Kasumi-1 (cell line): ENCODE measurements at regions not wholly inside any gene's neighbourhood (a gene's known extent, or its start where the extent isn't known, plus 50 kb on each side); places are given as distances from the start of the nearest gene placed in this dataset.

Experiments used
- DNase-seq, 2 experiments: peaks; one replicate each; lab custom pipeline; 2025; lab: John Stamatoyannopoulos, UW

DNA sequence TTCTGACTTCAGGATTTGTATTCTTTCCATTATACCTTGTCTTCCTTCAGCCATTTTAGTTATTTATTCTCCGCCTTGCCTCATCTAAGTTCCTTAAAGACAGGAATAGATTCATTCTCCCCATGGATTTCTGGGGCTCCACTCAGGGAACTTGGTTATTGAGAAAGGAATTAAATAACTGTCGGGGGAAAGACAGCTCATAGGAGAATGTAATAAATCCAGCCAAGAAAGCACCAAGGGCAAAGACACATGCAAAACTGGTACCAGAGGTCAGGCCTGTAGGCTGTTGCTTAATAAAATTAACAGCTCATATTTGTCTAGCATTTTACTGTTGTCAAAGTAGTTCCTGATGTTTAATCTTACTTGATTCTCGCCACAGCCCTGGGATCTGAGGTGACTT is 357.2 kb downstream of the TMEM38B start:
- DNase-seq: no peak

DNA sequence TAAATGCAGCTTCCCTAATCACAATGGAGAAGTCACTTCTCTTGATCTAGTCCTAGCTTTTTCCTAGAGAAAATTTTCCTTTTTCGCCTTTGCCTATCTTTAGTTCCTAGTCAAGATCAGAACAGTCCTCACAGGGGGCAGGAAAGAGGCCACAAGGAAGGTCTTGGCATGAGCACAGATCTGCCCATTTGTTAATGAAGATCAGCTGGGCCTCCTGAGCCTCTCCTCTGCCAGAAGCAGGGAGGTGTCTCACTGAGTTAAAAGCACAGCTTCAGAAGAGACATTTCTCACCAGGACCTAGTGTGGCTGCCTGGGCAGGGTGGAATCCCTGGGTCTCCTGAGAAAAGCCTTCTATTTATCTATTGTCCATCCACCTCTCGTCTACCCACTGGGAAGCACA is 357.8 kb downstream of the TMEM38B start:
- no peak for DNase-seq

DNA sequence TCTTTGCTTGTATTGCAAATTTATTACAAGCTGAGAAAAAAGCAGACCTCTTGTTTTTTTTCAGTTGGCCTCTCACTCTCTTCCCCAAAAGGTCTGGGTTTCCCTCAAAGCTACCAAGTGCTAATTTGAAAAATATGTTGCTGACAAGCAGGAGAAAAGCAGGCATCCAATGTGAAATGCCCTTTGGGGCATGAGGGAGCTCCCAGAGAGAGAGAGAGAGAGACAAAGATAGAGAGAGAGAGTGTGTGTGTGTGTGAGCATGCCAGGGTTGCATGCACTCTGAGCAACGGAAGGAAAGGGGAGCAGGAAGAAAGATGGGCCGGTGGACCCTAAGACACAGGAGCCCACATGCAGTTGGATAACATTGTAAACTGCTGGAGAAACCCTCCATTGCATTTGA is 358.4 kb downstream of the TMEM38B start:
- DNase-seq: no peak

DNA sequence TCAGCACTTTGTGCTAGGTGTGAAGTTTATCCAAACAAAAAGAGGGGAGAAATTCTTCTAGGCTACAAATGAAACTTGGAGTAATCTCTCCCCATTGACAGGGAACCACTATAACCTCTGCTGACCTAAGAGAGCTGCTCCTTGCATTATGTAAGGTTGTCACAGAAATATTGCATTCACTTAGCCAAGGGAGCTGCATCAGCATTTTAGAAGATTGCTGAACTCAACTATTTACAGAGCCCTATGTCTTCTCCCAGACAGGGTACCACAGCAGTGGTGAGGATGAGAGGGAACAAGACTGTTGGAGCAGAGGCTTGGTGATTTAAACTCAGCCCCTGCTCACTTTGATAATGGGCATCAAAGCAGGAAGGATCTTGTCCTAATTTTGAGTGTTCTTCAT is 362.0 kb downstream of the TMEM38B start:
- no peak for DNase-seq

DNA sequence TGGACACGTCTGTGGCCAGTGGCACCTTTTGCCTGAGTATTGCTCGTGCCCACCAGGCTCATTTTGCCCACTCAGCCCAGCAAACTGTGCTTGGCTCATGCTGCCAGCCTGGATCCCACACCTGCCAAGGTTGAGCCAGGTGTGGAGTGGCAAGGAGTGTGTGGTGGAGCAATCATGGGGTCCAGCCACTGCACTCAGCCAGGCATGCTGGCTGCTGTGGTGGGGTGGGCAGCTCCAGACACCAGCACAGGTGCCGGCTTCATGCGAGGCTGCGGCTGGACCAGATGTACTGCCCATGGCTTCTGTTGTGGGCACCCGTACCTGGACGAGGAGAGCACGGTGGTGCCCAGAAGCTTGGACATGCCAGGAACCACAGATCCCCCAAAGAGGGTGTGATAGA is 364.1 kb downstream of the TMEM38B start:
- DNase-seq: no peak

DNA sequence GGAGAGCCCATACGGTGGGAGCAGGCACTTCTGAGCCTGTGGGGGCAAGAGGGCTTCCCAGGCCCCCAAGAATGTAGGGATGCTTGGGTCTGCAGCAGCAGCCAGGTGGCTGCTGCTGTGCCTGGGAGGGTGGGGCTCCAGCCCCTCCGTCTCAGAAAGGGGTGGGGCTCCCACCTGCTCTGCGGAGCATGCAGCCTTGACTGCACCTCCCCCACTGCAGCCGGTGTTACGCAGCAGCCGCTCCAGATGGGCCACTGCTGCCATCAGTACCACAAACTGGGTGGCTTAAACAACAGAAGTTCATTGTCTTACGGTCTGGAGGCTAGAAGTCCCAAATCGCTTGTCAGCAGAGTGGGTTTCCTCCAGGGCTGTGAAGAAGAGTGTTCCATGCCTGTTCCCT is 365.5 kb downstream of the TMEM38B start:
- no peak for DNase-seq

DNA sequence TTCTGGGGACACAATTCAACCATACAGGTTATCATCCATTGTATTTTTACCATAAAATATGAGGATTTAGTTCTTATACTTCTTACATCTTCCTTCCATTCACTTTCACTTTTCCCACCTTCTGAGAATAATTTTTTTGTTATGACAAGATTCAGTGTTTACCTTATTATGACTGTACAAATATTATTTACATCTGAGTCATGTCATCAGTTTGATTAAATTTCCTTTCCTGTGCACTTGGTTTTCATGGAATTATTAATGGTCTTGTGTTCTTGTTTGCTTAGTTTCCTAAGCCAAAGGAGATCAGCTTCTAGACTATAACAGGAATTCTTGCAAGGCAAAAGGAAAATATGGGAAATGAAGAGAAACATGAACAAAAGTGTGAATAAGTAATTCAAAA is 366.5 kb downstream of the TMEM38B start:
- DNase-seq: no peak

DNA sequence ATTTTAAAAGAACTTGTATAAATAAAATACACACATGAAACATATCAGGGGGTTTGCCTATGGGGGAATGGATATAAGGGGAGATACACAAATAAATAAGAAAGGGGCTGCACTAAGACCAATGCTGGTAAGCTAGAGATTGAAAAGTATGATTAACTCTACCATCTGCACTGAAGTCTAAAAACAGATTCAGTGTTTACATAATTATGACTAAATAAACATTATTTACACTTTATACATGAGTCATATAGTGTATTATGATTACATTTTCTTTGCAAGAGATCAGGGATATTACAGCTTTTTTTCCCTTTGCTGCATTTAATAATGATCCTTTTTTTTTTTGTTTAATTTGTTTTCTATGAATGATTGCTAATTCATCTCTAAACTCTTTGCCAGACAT is 367.9 kb downstream of the TMEM38B start:
- DNase-seq: no peak

DNA sequence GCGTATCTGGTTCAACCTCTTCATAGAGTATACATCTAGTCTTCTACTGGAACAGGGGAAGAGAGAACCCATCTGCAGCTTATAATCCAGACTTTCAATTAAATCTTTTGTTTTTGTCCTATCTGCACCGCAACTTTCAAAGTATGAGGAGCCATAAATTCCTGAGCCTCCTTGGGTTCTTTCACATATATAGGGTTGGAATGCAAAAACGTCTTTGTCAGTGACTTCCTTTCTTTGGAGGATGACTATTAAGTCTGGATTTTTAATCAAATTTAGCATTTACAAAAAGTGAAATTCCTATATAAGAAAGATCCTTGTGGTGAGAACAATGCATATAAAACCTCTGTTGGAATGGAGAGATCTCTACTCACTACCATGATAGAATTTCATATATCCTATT is 370.8 kb downstream of the TMEM38B start:
- DNase-seq: no peak

DNA sequence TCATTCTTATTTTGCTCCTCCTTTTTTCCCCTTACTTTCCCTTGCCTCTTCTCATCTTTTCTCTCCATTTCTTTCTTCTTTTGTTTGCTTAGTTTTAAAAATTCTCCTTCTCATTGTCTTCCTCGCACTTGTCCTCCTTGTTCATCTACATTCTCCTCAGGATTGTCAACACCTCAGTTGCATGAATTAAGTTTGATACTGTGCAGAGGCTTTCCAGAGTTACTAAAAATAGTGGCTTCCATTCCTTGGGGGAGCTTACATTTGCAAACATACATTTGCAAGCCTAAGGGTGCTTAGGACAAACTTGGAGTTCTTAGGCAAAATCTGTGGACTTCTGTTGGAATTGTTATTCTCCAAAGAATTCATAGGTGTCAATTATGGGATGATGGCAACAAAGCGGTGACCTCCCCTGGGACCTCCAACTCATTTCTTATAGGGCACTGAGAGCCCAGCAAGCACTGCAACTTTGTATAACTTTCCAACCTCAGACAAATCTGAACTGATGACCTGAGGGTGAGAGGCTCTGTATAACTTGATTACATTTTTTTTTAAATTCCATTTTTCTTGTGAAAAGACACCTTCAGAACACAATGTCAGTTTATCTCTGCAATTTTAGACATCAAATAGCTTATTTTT is 371.4 kb downstream of the TMEM38B start:
- DNase-seq: no peak

DNA sequence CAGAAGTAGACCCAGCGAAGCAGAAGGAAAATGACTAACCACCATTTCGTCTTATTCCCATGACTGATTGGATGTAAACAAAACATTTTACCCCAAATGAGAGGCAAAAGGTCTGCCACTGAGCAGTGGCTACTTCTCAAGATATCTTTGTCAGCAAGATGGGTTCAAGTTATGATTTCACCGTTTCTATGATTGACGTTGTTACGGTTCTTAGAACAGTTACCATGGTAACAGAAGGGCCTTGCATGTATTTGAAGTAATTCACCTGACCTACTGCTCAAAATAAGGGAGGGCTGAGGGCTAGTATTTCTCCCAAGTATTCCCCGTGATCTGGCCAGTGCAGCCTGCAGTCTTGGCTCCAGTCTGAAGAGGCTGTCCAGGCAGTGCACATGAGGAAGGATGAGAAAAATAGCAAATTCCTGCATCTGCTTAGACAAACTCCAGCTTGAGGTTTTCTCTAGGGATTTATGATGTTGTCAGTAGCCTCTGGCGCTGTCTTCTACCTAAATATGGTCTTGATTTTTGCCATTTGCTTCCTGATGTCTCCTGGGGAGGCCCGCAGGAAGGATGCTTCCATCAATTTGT is 372.7 kb downstream of the TMEM38B start:
- no peak for DNase-seq

DNA sequence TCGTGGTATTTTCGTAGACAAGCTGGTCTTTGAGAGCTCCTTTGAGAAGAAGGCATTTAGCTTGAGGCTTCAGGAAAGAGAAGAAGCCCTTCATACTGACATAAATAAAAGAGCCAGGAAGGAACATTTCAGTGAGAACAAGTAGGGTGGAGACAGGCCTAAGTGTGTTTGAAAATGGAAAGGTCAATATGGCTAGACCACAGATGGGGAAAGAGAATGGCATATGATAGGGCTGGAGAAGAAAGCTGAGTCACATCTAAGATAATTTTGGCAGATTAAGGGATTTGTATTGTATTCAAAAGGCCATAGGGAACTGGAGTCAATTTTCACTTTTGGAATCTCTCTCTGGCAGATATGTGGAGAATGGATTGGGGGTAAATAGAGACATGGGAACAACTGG is 374.9 kb downstream of the TMEM38B start:
- DNase-seq: no peak

DNA sequence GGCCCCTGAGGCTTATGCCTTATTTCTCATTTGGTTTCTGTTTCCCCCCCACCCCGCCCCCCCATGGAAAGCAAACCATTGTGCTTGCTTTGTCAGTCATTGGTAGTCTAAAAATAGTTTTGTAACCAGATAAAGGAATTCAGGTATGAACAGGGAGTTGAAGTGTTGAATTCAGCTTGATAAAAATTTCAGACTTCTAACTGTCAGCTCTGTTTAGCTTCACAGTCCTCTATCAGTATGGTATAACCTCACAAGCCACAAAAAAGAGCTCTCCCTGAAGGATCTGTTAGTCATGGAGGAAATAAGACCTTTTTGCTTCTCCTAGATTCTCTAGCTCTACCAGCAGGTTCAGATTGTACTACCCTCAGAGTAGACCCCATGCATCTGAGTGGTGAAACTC is 378.1 kb downstream of the TMEM38B start:
- no peak for DNase-seq

DNA sequence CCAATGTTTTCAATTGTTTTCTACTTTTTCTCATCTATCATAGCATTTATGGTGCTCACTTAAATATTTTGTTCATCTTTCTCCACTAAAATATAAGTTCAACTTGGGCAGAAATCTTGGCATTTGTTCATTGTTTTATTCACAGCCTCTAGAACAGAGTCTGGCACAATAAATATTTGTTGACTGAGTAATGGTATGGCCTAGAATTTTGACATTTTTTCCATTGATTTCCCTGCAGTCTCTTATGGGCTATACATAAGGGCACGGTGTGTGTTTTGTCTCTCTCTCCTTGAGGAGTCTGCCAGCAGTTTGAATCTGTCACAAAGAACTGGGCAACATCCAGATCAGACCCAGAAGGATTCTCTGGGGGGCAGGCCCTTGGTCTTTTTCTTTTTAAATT is 379.7 kb downstream of the TMEM38B start:
- no peak for DNase-seq

DNA sequence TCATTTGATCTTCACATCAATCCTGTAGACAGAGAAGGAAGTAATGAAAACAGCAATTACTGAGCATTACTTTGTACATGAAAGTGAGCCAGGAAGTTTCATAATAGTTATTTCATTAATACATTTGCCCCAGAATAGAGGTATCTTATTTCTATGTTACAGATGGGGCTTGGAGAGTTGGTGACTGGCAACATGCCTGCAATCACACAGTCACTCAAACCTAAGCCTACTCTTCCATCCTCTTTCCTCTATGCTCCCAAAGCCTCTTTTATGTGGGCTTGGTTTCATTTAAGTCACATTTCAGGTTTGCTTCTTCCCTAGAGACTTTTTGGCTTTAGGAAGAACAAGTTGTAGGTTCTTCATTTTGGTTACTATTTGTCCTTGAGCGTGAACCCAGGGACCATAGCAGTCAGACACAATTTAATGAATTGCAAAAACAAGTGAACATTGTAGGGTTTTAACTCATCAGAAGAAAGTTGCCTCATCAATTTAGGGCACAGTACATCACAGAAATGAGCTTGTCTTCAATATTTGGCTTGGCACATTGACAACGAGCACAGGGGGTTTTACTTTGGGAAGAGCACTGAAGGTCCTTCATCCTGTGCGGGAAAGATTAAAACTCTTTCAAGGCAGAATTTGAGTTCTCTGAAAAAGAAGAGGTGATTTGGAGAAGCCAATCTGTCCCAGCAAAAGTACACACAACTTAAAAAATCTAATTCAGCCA is 381.1 kb downstream of the TMEM38B start:
- DNase-seq: no peak

DNA sequence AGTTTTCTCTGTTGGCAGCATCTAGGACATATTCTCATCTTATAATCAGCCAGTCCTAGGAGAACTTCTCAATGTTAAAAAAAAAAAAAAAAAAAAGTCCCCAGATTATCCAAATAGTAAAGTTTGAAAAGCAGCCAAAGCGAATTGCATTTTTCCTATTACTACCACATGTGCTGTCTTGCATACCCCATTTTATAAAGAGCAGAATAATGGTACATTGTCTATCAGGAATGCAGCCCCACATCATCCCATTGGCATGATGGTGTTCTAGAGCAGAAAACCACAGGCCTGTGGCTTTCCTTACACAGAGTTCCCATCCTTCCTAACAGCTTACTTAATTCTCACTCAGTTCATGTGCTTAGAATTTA is 381.6 kb downstream of the TMEM38B start:
- no peak for DNase-seq

DNA sequence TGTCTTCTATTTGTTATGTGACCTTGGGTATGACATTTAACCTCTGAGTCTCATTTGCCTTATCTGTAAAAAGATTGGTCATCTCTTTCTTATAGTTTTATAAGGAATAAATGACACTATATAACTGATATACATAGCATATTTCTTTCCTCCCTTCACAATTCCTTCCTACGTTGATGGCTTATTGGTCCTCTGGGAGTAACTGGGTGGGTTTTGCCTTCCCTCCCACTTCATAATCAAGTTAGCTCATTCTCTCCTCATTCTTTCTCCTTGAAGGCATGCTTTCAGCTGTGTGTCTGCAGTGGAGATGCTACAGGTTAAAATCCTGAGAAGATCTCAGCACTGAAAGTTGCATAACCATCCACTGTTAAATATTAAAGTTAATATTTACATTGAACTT is 382.4 kb downstream of the TMEM38B start:
- no peak for DNase-seq

DNA sequence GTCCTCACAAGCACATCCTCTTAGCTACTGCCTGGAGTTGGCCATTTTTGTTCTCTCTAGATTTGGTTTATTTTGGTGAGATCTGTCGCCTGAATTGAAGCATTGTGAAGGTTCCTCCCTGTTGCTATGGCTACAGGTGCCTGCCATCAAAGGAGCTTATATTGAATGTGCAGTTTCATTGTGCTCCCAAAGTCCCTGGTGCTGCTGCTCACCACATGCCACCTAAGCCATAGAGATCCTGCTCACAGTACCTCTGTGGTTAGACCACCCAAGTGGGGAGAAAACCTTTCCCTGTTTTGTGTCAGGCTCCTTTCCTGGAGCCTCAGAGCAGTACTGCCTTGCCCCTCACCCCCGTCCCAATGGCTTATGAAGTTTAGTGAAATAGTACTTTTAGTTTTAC is 383.4 kb downstream of the TMEM38B start:
- no peak for DNase-seq

DNA sequence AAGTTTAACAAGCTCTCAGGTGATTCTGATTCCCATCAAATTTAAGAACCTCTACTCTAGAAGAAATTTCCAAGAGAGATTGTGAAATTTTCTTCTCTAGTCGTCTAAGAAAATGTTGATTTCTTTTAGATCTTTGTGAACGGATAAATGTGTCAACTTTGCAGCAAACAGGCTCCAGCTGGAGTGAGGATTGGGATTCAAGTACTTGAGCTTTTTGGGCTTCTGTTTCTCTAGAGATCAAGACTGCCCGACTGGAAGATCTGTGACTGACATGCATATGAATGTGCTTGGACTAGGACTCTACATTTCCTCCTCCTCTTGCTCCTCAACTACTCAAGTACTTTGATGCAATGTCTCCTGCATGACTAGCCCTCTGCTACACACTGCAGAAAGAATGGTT is 388.3 kb downstream of the TMEM38B start:
- DNase-seq: no peak

DNA sequence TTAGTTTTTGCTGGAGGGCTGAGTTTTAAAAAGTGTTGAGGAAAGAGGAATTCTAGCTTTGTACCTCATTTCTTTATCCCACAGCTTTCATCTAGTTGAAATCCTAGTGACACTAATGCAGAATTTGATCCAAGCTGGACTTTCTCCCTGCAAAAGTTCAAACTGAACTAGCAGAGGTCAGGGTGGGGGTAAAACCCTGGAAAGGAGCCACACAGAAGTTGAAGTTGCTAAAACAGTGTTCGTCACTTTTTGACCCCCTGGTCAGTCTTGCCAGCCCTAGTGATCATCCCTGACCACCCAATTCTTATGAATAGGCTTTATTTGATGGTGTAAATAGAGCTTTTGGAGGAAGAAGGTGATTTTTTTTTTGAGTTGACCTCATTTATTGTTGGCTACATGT is 390.4 kb downstream of the TMEM38B start:
- no peak for DNase-seq

DNA sequence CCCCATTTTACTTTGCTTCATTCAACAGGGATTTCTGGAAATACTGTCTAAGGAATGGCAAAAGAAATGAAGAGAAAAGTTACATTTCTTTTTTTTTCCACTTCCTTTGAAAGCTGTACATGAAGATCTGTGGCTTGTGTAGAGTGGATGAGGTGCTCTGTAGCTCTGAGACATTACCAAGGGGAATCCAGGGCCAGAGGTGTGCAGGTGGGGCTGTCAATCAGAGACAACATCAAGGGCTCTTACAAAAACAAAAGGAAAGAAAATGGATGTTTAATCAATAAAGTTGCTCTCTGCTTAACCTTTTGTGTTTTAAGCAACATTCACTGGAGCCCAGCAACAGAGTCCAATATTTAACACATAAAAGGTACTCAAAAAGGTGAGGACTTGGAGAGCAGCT is 391.1 kb downstream of the TMEM38B start:
- DNase-seq: no peak

DNA sequence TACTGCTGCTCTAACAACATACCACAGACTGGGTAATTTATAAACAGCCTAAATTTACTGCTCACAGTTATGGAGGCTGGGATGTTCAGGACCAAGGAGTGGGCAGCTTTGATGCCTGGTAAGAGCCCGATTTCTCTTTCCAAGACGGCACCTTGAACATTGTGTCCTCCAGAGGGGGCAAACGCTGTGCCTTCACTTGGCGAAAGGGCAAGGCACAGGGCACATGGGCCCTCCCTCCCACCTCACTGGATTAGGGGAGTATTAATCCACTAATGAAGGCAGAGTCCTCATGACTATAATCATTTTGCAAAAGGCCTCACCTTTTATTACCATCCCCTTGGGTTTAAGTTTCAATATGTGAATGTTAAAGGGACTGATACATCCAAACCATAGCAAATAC is 397.7 kb downstream of the TMEM38B start:
- no peak for DNase-seq

DNA sequence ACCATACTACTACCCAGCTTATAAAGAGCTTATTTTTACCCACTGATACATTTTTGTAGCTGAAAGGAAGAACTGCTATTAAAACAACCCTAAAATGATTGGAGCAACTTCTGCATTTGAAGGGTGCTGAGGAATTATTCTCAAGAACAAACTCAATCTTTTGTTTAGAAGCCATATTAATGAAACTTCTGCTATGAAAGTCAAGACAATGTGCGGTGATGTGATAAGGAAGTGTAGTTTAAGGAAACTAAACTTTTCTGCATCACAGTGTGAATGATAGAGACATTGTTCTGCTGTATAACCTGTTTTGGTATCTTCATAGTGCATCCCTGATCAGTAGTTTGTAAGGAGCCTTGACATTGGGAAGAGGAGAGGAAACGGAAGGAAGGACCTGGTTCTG is 408.5 kb downstream of the TMEM38B start:
- no peak for DNase-seq

DNA sequence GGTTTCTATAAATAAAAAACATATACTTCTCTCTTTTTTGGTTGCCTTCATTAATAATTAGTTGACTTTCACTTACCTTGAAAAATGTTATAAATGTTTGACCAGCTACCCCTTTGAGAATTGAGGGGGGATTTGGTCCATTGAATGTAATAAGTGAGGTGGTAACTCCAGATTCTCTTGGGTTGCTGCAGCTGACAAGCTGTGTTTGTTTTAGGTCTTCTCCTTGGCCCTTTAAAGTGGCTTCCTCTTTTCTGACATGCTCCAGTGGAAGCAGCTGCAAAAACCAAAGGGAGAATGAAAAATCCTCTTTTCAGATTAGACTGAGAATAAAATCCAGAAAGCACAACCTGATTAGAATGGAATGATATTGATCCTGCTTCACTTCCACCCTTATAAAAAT is 410.5 kb downstream of the TMEM38B start:
- DNase-seq: peak; percentile 24 to 25
